ENCODE measurements at regions not wholly inside any gene's neighbourhood (a gene's known extent, or its start where the extent isn't known, plus 50 kb on each side); places are given as distances from the start of the nearest gene placed in this dataset.

DNA sequence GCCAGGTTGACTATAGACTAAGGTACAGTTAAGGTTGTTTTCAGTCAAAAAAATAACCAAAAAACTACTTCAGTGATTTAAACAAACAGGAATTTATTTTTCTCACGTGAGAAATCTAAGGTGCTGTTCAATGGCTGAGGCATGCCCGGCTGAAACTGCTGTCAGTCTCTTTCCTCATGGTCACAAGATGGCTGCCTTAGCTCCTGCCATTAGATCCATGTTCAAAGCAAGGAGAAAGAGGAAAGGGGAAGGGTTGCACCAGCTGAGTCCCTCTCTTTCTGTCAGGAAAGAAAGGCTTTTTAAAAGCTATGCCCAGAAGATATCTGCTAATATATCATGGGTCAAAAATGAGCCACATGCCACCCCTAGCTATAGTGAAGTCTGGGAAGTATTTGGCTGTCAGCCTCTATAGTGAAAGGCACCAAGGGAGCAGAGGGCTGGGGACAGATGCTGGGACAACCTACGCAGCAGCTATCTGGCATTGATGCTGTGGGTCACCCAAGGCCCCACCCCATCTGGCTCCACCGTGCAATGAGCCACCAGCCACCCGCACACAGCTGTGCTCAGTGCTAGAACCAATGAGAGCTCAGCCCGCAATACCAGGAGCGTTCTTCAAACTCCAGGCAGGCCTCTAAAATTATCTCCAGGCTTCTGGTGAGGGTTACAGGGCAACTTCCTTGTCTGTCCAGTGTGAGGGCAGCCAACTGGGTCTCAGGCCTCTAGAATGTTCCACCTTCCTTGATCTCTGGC, 64.7 kb upstream of the GATA2 start:
- Histone ChIP-seq H4K20me1 (ENCODE audit: insufficient read depth) (no peaks in the 10 kb centered on the region), H3K9me3 (ENCODE audit: low read depth) (no peaks in the 10 kb centered on the region), H3F3A (ENCODE audit: insufficient read depth) (no peaks in the 10 kb centered on the region), H3K9ac (no peak overlapping the region), H3K4me3 (no peak overlapping the region), H3K79me2 (ENCODE audit: insufficient read depth) (no peaks in the 10 kb centered on the region), H3K36me3 (ENCODE audit: low read depth) (no peaks in the 10 kb centered on the region), H3K27me3 (replicated peaks; ENCODE audit: insufficient read depth) (0 out of 2 replicates have a peak, but pooled peaks cover 8% of the 10 kb centered on the region), H3K4me1 (ENCODE audit: insufficient read depth) (no peaks in the 10 kb centered on the region), H3K27ac (no peak overlapping the region), H3K4me2 (ENCODE audit: unreplicated experiment) (no peak overlapping the region), H2AFZ (no peak overlapping the region), H3K9me2 (ENCODE audit: insufficient read depth) (no peaks in the 10 kb centered on the region)
- TF ChIP-seq EZH2 (IDR thresholded peaks at IDR 0.05; ENCODE audit: insufficient read depth, poor library complexity, severe bottlenecking) (no peak), EZH2phosphoT487 (IDR thresholded peaks at IDR 0.05; ENCODE audit: insufficient read depth, low read depth) (no peak)
- in situ Hi-C loops (cut with MboI): no loop called here
- 63 to 73% methylated on average over 7 of the region's 7 CpGs for WGBS, 2 experiments (ENCODE audit: low coverage in 1 of 2, low lambda C conversion rate in 2 of 2, missing lambda C conversion rate in 2 of 2)
- no peak for DNase-seq

- Histone ChIP-seq H3K4me3 (no peak overlapping the region), H3K4me2 (ENCODE audit: unreplicated experiment) (no peak overlapping the region), H3K27me3 (replicated peaks; ENCODE audit: insufficient read depth) (0 out of 2 replicates have a peak, but pooled peaks cover 8% of the 10 kb centered on the region), H3K9ac (no peak overlapping the region), H3K36me3 (ENCODE audit: low read depth) (no peaks in the 10 kb centered on the region), H2AFZ (no peak overlapping the region), H3K9me3 (ENCODE audit: low read depth) (no peaks in the 10 kb centered on the region), H3F3A (ENCODE audit: insufficient read depth) (no peaks in the 10 kb centered on the region), H3K27ac (no peak overlapping the region), H3K4me1 (ENCODE audit: insufficient read depth) (no peaks in the 10 kb centered on the region), H4K20me1 (ENCODE audit: insufficient read depth) (no peaks in the 10 kb centered on the region), H3K79me2 (ENCODE audit: insufficient read depth) (no peaks in the 10 kb centered on the region), H3K9me2 (ENCODE audit: insufficient read depth) (no peaks in the 10 kb centered on the region)
- no peak for DNase-seq
- in situ Hi-C loops (cut with MboI): no loop called here
- WGBS, 2 experiments (ENCODE audit: low coverage in 1 of 2, low lambda C conversion rate in 2 of 2, missing lambda C conversion rate in 2 of 2): 36 to 41% methylated on average over 12 of the region's 12 CpGs
- TF ChIP-seq EZH2 (IDR thresholded peaks at IDR 0.05; ENCODE audit: insufficient read depth, poor library complexity, severe bottlenecking) (no peak), EZH2phosphoT487 (IDR thresholded peaks at IDR 0.05; ENCODE audit: insufficient read depth, low read depth) (no peak)
Measured at GRCh38 chr3:128556907-128557306, 63.9 kb upstream of the GATA2 start.

DNA sequence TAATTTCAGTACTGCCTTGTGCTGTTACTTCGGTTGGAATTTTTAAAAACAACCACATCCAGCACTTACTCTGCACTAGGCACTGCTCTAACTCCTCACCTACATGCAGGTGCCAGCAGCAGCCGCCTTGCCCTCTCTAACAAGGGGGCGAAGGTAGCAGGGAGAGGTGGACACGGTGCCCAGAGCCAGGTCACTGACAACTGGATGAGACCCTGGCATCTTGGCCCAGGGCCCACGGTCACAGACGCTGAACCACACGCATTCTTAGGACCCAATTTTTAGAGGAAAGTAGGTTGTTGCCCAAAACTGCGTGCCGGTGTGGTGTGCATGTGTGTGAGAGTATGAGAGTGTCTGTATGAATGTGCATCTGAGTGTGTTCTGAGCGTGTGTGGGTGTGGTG, 63.4 kb upstream of the GATA2 start:
- Histone ChIP-seq H3K9me3 (ENCODE audit: low read depth) (no peaks in the 10 kb centered on the region), H3K4me3 (no peak overlapping the region), H3K4me2 (ENCODE audit: unreplicated experiment) (no peak overlapping the region), H3K27ac (no peak overlapping the region), H4K20me1 (ENCODE audit: insufficient read depth) (no peaks in the 10 kb centered on the region), H3K9me2 (ENCODE audit: insufficient read depth) (no peaks in the 10 kb centered on the region), H3K27me3 (replicated peaks; ENCODE audit: insufficient read depth) (0 out of 2 replicates have a peak, but pooled peaks cover 8% of the 10 kb centered on the region), H2AFZ (no peak overlapping the region), H3K36me3 (ENCODE audit: low read depth) (no peaks in the 10 kb centered on the region), H3K79me2 (ENCODE audit: insufficient read depth) (no peaks in the 10 kb centered on the region), H3F3A (ENCODE audit: insufficient read depth) (no peaks in the 10 kb centered on the region), H3K9ac (no peak overlapping the region), H3K4me1 (ENCODE audit: insufficient read depth) (no peaks in the 10 kb centered on the region)
- WGBS, 2 experiments (ENCODE audit: low coverage in 1 of 2, low lambda C conversion rate in 2 of 2, missing lambda C conversion rate in 2 of 2): 57 to 60% methylated on average over 10 of the region's 10 CpGs
- no peak for DNase-seq
- TF ChIP-seq EZH2 (IDR thresholded peaks at IDR 0.05; ENCODE audit: insufficient read depth, poor library complexity, severe bottlenecking) (no peak), EZH2phosphoT487 (IDR thresholded peaks at IDR 0.05; ENCODE audit: insufficient read depth, low read depth) (no peak)
- in situ Hi-C loops (cut with MboI): no loop called here

DNA sequence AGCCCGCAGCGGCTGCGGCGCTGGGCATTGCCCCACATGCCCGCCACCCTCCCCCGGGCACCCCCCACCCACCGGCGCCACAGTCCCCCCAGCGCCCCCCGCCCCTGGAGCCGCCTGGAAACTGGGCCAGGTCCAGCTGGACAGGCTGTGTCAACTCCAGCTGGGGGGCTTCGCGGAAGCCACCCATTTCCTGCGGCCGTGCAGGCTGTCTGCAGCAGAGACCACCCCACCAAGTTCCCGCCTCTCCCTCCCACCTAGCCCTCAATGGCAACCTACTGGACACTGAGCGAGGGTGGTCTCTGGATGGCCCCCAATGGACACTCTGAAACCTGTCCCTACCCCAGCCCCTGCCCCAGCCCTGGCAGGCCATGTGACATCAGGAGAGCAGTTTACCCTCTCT, 62.8 kb upstream of the GATA2 start:
- Histone ChIP-seq H3K9me2 (ENCODE audit: insufficient read depth) (no peaks in the 10 kb centered on the region), H3F3A (ENCODE audit: insufficient read depth) (no peaks in the 10 kb centered on the region), H3K27ac (no peak overlapping the region), H3K36me3 (ENCODE audit: low read depth) (no peaks in the 10 kb centered on the region), H3K79me2 (ENCODE audit: insufficient read depth) (no peaks in the 10 kb centered on the region), H3K9ac (no peak overlapping the region), H3K4me1 (ENCODE audit: insufficient read depth) (no peaks in the 10 kb centered on the region), H3K9me3 (ENCODE audit: low read depth) (no peaks in the 10 kb centered on the region), H2AFZ (no peak overlapping the region), H3K4me2 (ENCODE audit: unreplicated experiment) (no peak overlapping the region), H3K4me3 (no peak overlapping the region), H3K27me3 (replicated peaks; ENCODE audit: insufficient read depth) (0 out of 2 replicates have a peak, but pooled peaks cover 5% of the 10 kb centered on the region), H4K20me1 (ENCODE audit: insufficient read depth) (no peaks in the 10 kb centered on the region)
- in situ Hi-C loops (cut with MboI): no loop called here
- DNase-seq: no peak
- TF ChIP-seq EZH2phosphoT487 (IDR thresholded peaks at IDR 0.05; ENCODE audit: insufficient read depth, low read depth): no peak
- no peak for TF ChIP-seq EZH2 (IDR thresholded peaks at IDR 0.05; ENCODE audit: insufficient read depth, poor library complexity, severe bottlenecking)
- WGBS, 2 experiments (ENCODE audit: low coverage in 1 of 2, low lambda C conversion rate in 2 of 2, missing lambda C conversion rate in 2 of 2): 37 to 75% methylated on average over 4 to 17 of the region's 17 CpGs

All from GM23248 (cell line).